ENCODE measurements at regions not wholly inside any gene's neighbourhood (a gene's known extent, or its start where the extent isn't known, plus 50 kb on each side); places are given as distances from the start of the nearest gene placed in this dataset.
A peak's percentile ranks its signal among the peaks of the same experiment; 100 is the strongest.

DNA sequence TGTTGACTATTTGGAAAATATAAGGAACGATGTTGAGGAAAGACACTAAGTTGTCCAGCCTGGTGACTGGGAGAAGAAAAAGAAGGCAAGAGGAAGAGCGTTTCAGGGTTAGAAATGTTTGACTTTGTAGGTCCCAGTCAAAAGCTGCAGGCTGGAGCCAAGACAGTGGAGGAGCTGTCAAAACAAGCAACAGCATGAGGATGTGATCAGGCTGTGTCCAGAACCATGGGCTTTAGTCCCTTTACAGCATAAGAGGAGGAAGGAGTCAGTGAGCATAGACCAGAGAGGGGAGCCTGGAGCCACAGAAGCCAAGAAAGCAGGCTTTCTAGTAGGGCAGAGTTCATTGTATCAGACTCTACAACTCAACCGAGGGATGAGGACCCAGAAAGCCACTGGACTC, 658.5 kb downstream of the BNC2 start:
- H3K4me1 ChIP-seq (ENCODE audit: control insufficient read depth, insufficient read depth, low read depth, low read length) = peaks cover 5% of the 10 kb centered on the region
- H2BK5ac ChIP-seq (ENCODE audit: low read depth, low read length, poor library complexity, severe bottlenecking) = no peak overlapping the region
- no peak overlapping the region for H3K4ac ChIP-seq (ENCODE audit: low read depth in 1 of 2, low read length in 2 of 2)
- no peak overlapping the region for H3K23ac ChIP-seq (ENCODE audit: low read length in 2 of 2)
- H3K9ac ChIP-seq (ENCODE audit: low read length) = no peak overlapping the region
- no peak overlapping the region for H3K4me2 ChIP-seq (ENCODE audit: low read length, poor library complexity, severe bottlenecking)
- H2AK5ac ChIP-seq (ENCODE audit: low read length, severe bottlenecking) = no peak overlapping the region
- H2BK120ac ChIP-seq (ENCODE audit: low read depth, low read length) = no peak overlapping the region
- H3K79me1 ChIP-seq (replicated peaks; ENCODE audit: low read length, poor library complexity, severe bottlenecking) = no peaks in the 10 kb centered on the region
- peak overlapping the region in 1 of 2 experiments; percentile 59 for H3K14ac ChIP-seq (ENCODE audit: low read length in 2 of 2)
- H3K9me3 ChIP-seq (ENCODE audit: control insufficient read depth, low read length) = no peaks in the 10 kb centered on the region
- H3K18ac ChIP-seq (ENCODE audit: low read depth in 1 of 2, low read length in 2 of 2) = no peak overlapping the region
- H2BK15ac ChIP-seq (ENCODE audit: low read depth, poor library complexity, severe bottlenecking) = no peak overlapping the region
- H3K4me3 ChIP-seq (ENCODE audit: insufficient read depth in 1 of 2, low read depth in 1 of 2, low read length in 2 of 2) = no peak overlapping the region
- H4K8ac ChIP-seq (ENCODE audit: low read length) = no peak overlapping the region
- no peak overlapping the region for H2AFZ ChIP-seq (ENCODE audit: low read depth, low read length)
- no peak overlapping the region for H2BK12ac ChIP-seq (ENCODE audit: low read length in 2 of 2)
- no peak overlapping the region for H3K27ac ChIP-seq (ENCODE audit: low read length, poor library complexity, severe bottlenecking)
- WGBS = 88% methylated on average over 3 of the region's 3 CpGs
- no peaks in the 10 kb centered on the region for H3K27me3 ChIP-seq (ENCODE audit: control insufficient read depth in 1 of 2, insufficient read depth in 1 of 2, low read length in 2 of 2)
- H4K91ac ChIP-seq (ENCODE audit: low read length) = no peak overlapping the region
- no peaks in the 10 kb centered on the region for H3K36me3 ChIP-seq (ENCODE audit: control insufficient read depth in 1 of 2, insufficient read depth in 2 of 2, low read depth in 1 of 2, low read length in 2 of 2)
- DNase-seq = no peak

DNA sequence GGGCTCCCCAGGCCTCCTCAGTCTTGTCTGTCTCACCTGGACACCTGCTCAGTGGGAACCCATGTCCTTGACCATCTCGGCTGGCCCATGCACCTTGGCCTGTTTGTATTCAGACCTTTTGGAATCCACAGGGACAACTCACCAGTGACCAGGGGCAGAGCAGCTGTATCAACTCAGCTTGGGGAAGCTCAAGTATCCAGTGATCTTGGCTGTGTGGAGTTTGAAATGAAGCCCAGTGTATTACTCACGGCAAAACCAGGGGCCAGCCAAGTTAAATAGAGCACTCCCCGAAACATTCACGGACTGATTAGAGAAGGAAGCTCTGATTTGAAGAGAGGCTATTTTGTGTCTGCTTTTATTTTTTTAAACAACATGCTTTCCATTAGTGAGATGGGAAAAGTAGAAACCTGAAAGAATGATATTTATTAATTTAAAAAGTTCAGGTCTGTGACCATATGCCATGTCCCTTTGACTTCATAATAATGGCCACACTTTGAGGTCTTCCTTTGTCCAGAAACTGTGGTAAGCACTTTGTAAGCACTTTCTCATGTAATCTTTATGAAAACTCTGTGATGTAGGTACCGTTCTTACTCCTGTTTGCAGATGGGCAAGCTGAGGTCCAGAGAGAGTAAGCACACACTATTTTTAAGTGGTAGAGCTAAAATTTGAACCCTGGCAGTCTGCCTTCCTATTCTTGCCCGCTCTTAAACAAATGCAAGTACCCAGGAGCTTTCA, 656.5 kb downstream of the BNC2 start:
- no peaks in the 10 kb centered on the region for H3K79me1 ChIP-seq (replicated peaks; ENCODE audit: low read length, poor library complexity, severe bottlenecking)
- H3K4me3 ChIP-seq (ENCODE audit: insufficient read depth in 1 of 2, low read depth in 1 of 2, low read length in 2 of 2) = no peak overlapping the region
- H3K18ac ChIP-seq (ENCODE audit: low read depth in 1 of 2, low read length in 2 of 2) = no peak overlapping the region
- no peaks in the 10 kb centered on the region for H3K36me3 ChIP-seq (ENCODE audit: control insufficient read depth in 1 of 2, insufficient read depth in 2 of 2, low read depth in 1 of 2, low read length in 2 of 2)
- no peak overlapping the region for H2BK15ac ChIP-seq (ENCODE audit: low read depth, poor library complexity, severe bottlenecking)
- no peak overlapping the region for H2BK12ac ChIP-seq (ENCODE audit: low read length in 2 of 2)
- DNase-seq = no peak
- H2BK120ac ChIP-seq (ENCODE audit: low read depth, low read length) = no peak overlapping the region
- no peak overlapping the region for H2AK5ac ChIP-seq (ENCODE audit: low read length, severe bottlenecking)
- no peak overlapping the region for H4K8ac ChIP-seq (ENCODE audit: low read length)
- no peaks in the 10 kb centered on the region for H3K27me3 ChIP-seq (ENCODE audit: control insufficient read depth in 1 of 2, insufficient read depth in 1 of 2, low read length in 2 of 2)
- H2AFZ ChIP-seq (ENCODE audit: low read depth, low read length) = no peak overlapping the region
- no peak overlapping the region for H3K4ac ChIP-seq (ENCODE audit: low read depth in 1 of 2, low read length in 2 of 2)
- WGBS = 91% methylated on average over 5 of the region's 6 CpGs
- no peak overlapping the region for H3K23ac ChIP-seq (ENCODE audit: low read length in 2 of 2)
- H3K9ac ChIP-seq (ENCODE audit: low read length) = peak overlapping the region; percentile 48
- H2BK5ac ChIP-seq (ENCODE audit: low read depth, low read length, poor library complexity, severe bottlenecking) = no peak overlapping the region
- peak overlapping the region; percentile 25 for H4K91ac ChIP-seq (ENCODE audit: low read length)
- peaks cover 3% of the 10 kb centered on the region for H3K4me1 ChIP-seq (ENCODE audit: control insufficient read depth, insufficient read depth, low read depth, low read length)
- H3K4me2 ChIP-seq (ENCODE audit: low read length, poor library complexity, severe bottlenecking) = no peak overlapping the region
- H3K14ac ChIP-seq (ENCODE audit: low read length in 2 of 2) = no peak overlapping the region
- no peak overlapping the region for H3K27ac ChIP-seq (ENCODE audit: low read length, poor library complexity, severe bottlenecking)
- no peaks in the 10 kb centered on the region for H3K9me3 ChIP-seq (ENCODE audit: control insufficient read depth, low read length)

- H3K4me2 ChIP-seq (ENCODE audit: low read length, poor library complexity, severe bottlenecking) = no peak overlapping the region
- H3K27ac ChIP-seq (ENCODE audit: low read length, poor library complexity, severe bottlenecking) = no peak overlapping the region
- no peak for DNase-seq
- no peak overlapping the region for H2BK5ac ChIP-seq (ENCODE audit: low read depth, low read length, poor library complexity, severe bottlenecking)
- H2BK120ac ChIP-seq (ENCODE audit: low read depth, low read length) = no peak overlapping the region
- no peaks in the 10 kb centered on the region for H3K27me3 ChIP-seq (ENCODE audit: control insufficient read depth in 1 of 2, insufficient read depth in 1 of 2, low read length in 2 of 2)
- H3K36me3 ChIP-seq (ENCODE audit: control insufficient read depth in 1 of 2, insufficient read depth in 2 of 2, low read depth in 1 of 2, low read length in 2 of 2) = no peaks in the 10 kb centered on the region
- no peak overlapping the region for H2BK12ac ChIP-seq (ENCODE audit: low read length in 2 of 2)
- H4K91ac ChIP-seq (ENCODE audit: low read length) = no peak overlapping the region
- peak overlapping the region in 1 of 2 experiments; percentile 28 for H3K4me3 ChIP-seq (ENCODE audit: insufficient read depth in 1 of 2, low read depth in 1 of 2, low read length in 2 of 2)
- H3K14ac ChIP-seq (ENCODE audit: low read length in 2 of 2) = no peak overlapping the region
- no peaks in the 10 kb centered on the region for H3K79me1 ChIP-seq (replicated peaks; ENCODE audit: low read length, poor library complexity, severe bottlenecking)
- H3K18ac ChIP-seq (ENCODE audit: low read depth in 1 of 2, low read length in 2 of 2) = no peak overlapping the region
- H3K23ac ChIP-seq (ENCODE audit: low read length in 2 of 2) = no peak overlapping the region
- peaks cover 3% of the 10 kb centered on the region for H3K4me1 ChIP-seq (ENCODE audit: control insufficient read depth, insufficient read depth, low read depth, low read length)
- WGBS = 94% methylated on average over 15 of the region's 16 CpGs
- no peak overlapping the region for H2AFZ ChIP-seq (ENCODE audit: low read depth, low read length)
- peak overlapping the region; percentile 48 for H3K9ac ChIP-seq (ENCODE audit: low read length)
- no peak overlapping the region for H2AK5ac ChIP-seq (ENCODE audit: low read length, severe bottlenecking)
- H3K9me3 ChIP-seq (ENCODE audit: control insufficient read depth, low read length) = no peaks in the 10 kb centered on the region
- no peak overlapping the region for H2BK15ac ChIP-seq (ENCODE audit: low read depth, poor library complexity, severe bottlenecking)
- no peak overlapping the region for H4K8ac ChIP-seq (ENCODE audit: low read length)
- no peak overlapping the region for H3K4ac ChIP-seq (ENCODE audit: low read depth in 1 of 2, low read length in 2 of 2)
Observed at GRCh38 chr9:16214677-16215352, 655.7 kb downstream of the BNC2 start.

- Histone ChIP-seq H2BK120ac (ENCODE audit: low read depth, low read length) (no peak overlapping the region), H3K27ac (ENCODE audit: low read length, poor library complexity, severe bottlenecking) (no peak overlapping the region), H3K9me3 (ENCODE audit: control insufficient read depth, low read length) (no peaks in the 10 kb centered on the region), H2BK15ac (ENCODE audit: low read depth, poor library complexity, severe bottlenecking) (no peak overlapping the region), H3K18ac (ENCODE audit: low read depth in 1 of 2, low read length in 2 of 2) (no peak overlapping the region), H3K4me1 (ENCODE audit: control insufficient read depth, insufficient read depth, low read depth, low read length) (peaks cover 3% of the 10 kb centered on the region), H3K4ac (ENCODE audit: low read depth in 1 of 2, low read length in 2 of 2) (no peak overlapping the region), H3K23ac (ENCODE audit: low read length in 2 of 2) (no peak overlapping the region), H2BK12ac (ENCODE audit: low read length in 2 of 2) (no peak overlapping the region), H3K9ac (ENCODE audit: low read length) (peak overlapping the region; percentile 48), H2AK5ac (ENCODE audit: low read length, severe bottlenecking) (no peak overlapping the region), H4K91ac (ENCODE audit: low read length) (no peak overlapping the region), H3K79me1 (replicated peaks; ENCODE audit: low read length, poor library complexity, severe bottlenecking) (no peaks in the 10 kb centered on the region), H3K14ac (ENCODE audit: low read length in 2 of 2) (no peak overlapping the region), H3K36me3 (ENCODE audit: control insufficient read depth in 1 of 2, insufficient read depth in 2 of 2, low read depth in 1 of 2, low read length in 2 of 2) (no peaks in the 10 kb centered on the region), H2BK5ac (ENCODE audit: low read depth, low read length, poor library complexity, severe bottlenecking) (no peak overlapping the region), H3K4me3 (ENCODE audit: insufficient read depth in 1 of 2, low read depth in 1 of 2, low read length in 2 of 2) (peak overlapping the region in 1 of 2 experiments; percentile 28), H3K27me3 (ENCODE audit: control insufficient read depth in 1 of 2, insufficient read depth in 1 of 2, low read length in 2 of 2) (no peaks in the 10 kb centered on the region), H4K8ac (ENCODE audit: low read length) (no peak overlapping the region), H3K4me2 (ENCODE audit: low read length, poor library complexity, severe bottlenecking) (no peak overlapping the region), H2AFZ (ENCODE audit: low read depth, low read length) (no peak overlapping the region)
- 95% methylated on average over 6 of the region's 6 CpGs for WGBS
- no peak for DNase-seq
Observed at GRCh38 chr9:16215353-16215680, 655.2 kb downstream of the BNC2 start.
